ENCODE measurements at regions not wholly inside any gene's neighbourhood (a gene's known extent, or its start where the extent isn't known, plus 50 kb on each side); places are given as distances from the start of the nearest gene placed in this dataset.

GRCh38 chr7:85714951-85715350, 528.1 kb upstream of the SEMA3D start:
- POLR2A ChIA-PET, result no interaction called here
- DNase-seq, result no peak
- H3K9me3 Mint-ChIP-seq (ENCODE audit: insufficient read depth), result no peaks in the 10 kb centered on the region
- ATAC-seq, result no peak
- CTCF ChIA-PET, result no interaction called here
- no peak overlapping the region for H3K4me3 Mint-ChIP-seq
- no peak overlapping the region for H3K27ac Mint-ChIP-seq
- no peaks in the 10 kb centered on the region for H3K4me1 Mint-ChIP-seq (ENCODE audit: low read depth)
- H3K27me3 Mint-ChIP-seq (ENCODE audit: low read depth), result no peaks in the 10 kb centered on the region
- no peaks in the 10 kb centered on the region for H3K36me3 Mint-ChIP-seq (ENCODE audit: low read depth)

- ChIA-PET POLR2A (no interaction called here), CTCF (no interaction called here)
- Mint-ChIP-seq H3K9me3 (ENCODE audit: insufficient read depth) (no peaks in the 10 kb centered on the region), H3K36me3 (ENCODE audit: low read depth) (no peaks in the 10 kb centered on the region), H3K27me3 (ENCODE audit: low read depth) (no peaks in the 10 kb centered on the region), H3K4me3 (no peak overlapping the region), H3K4me1 (ENCODE audit: low read depth) (no peaks in the 10 kb centered on the region), H3K27ac (no peak overlapping the region)
- ATAC-seq (no peak), DNase-seq (no peak)
These were observed 527.3 kb upstream of the SEMA3D start for GRCh38 chr7:85714043-85714578.

- no peak for DNase-seq
- no peaks in the 10 kb centered on the region for H3K4me1 Mint-ChIP-seq (ENCODE audit: low read depth)
- no peaks in the 10 kb centered on the region for H3K36me3 Mint-ChIP-seq (ENCODE audit: low read depth)
- no peaks in the 10 kb centered on the region for H3K27me3 Mint-ChIP-seq (ENCODE audit: low read depth)
- no peak for ATAC-seq
- H3K4me3 Mint-ChIP-seq, result no peak overlapping the region
- no peaks in the 10 kb centered on the region for H3K9me3 Mint-ChIP-seq (ENCODE audit: insufficient read depth)
- no peak overlapping the region for H3K27ac Mint-ChIP-seq
- ChIA-PET CTCF (no interaction called here), POLR2A (no interaction called here)
These were observed 526.3 kb upstream of the SEMA3D start for GRCh38 chr7:85713171-85713570.

- DNase-seq (no peak), ATAC-seq (no peak)
- Mint-ChIP-seq H3K27me3 (ENCODE audit: low read depth) (no peaks in the 10 kb centered on the region), H3K27ac (no peak overlapping the region), H3K4me1 (ENCODE audit: low read depth) (no peaks in the 10 kb centered on the region), H3K36me3 (ENCODE audit: low read depth) (no peaks in the 10 kb centered on the region), H3K4me3 (no peak overlapping the region), H3K9me3 (ENCODE audit: insufficient read depth) (no peaks in the 10 kb centered on the region)
- POLR2A ChIA-PET, result no interaction called here
- CTCF ChIA-PET, result no interaction called here
These were observed 525.0 kb upstream of the SEMA3D start for GRCh38 chr7:85711894-85712293.

- Mint-ChIP-seq H3K27me3 (ENCODE audit: low read depth) (no peaks in the 10 kb centered on the region), H3K9me3 (ENCODE audit: insufficient read depth) (no peaks in the 10 kb centered on the region), H3K4me1 (ENCODE audit: low read depth) (no peaks in the 10 kb centered on the region), H3K27ac (no peak overlapping the region), H3K4me3 (no peak overlapping the region), H3K36me3 (ENCODE audit: low read depth) (no peaks in the 10 kb centered on the region)
- ChIA-PET POLR2A (no interaction called here), CTCF (no interaction called here)
- DNase-seq, result no peak
- ATAC-seq, result no peak
These were observed 524.1 kb upstream of the SEMA3D start for GRCh38 chr7:85710960-85711359.

- H3K27me3 Mint-ChIP-seq (ENCODE audit: low read depth), result no peaks in the 10 kb centered on the region
- no peaks in the 10 kb centered on the region for H3K36me3 Mint-ChIP-seq (ENCODE audit: low read depth)
- no peaks in the 10 kb centered on the region for H3K4me1 Mint-ChIP-seq (ENCODE audit: low read depth)
- CTCF ChIA-PET, result no interaction called here
- no peak for ATAC-seq
- H3K9me3 Mint-ChIP-seq (ENCODE audit: insufficient read depth), result no peaks in the 10 kb centered on the region
- no peak overlapping the region for H3K4me3 Mint-ChIP-seq
- POLR2A ChIA-PET, result no interaction called here
- no peak overlapping the region for H3K27ac Mint-ChIP-seq
- no peak for DNase-seq
These were observed 521.4 kb upstream of the SEMA3D start for GRCh38 chr7:85708221-85708620.

- ChIA-PET POLR2A (no interaction called here), CTCF (no interaction called here)
- DNase-seq, result no peak
- H3K9me3 Mint-ChIP-seq (ENCODE audit: insufficient read depth), result no peaks in the 10 kb centered on the region
- no peak overlapping the region for H3K27ac Mint-ChIP-seq
- H3K36me3 Mint-ChIP-seq (ENCODE audit: low read depth), result no peaks in the 10 kb centered on the region
- H3K4me3 Mint-ChIP-seq, result no peak overlapping the region
- ATAC-seq, result no peak
- no peaks in the 10 kb centered on the region for H3K27me3 Mint-ChIP-seq (ENCODE audit: low read depth)
- H3K4me1 Mint-ChIP-seq (ENCODE audit: low read depth), result no peaks in the 10 kb centered on the region
These were observed 518.2 kb upstream of the SEMA3D start for GRCh38 chr7:85705076-85705475.

- ChIA-PET CTCF (no interaction called here), POLR2A (no interaction called here)
- Mint-ChIP-seq H3K4me3 (no peak overlapping the region), H3K36me3 (ENCODE audit: low read depth) (no peaks in the 10 kb centered on the region), H3K4me1 (ENCODE audit: low read depth) (no peaks in the 10 kb centered on the region), H3K27ac (no peak overlapping the region), H3K27me3 (ENCODE audit: low read depth) (no peaks in the 10 kb centered on the region), H3K9me3 (ENCODE audit: insufficient read depth) (no peaks in the 10 kb centered on the region)
- no peak for ATAC-seq
- DNase-seq, result no peak
These were observed 516.6 kb upstream of the SEMA3D start for GRCh38 chr7:85703251-85704010.

GRCh38 chr7:85702348-85702747, 515.5 kb upstream of the SEMA3D start:
- H3K4me1 Mint-ChIP-seq (ENCODE audit: low read depth), result no peaks in the 10 kb centered on the region
- DNase-seq (no peak), ATAC-seq (no peak)
- H3K27ac Mint-ChIP-seq, result no peak overlapping the region
- no peaks in the 10 kb centered on the region for H3K27me3 Mint-ChIP-seq (ENCODE audit: low read depth)
- H3K36me3 Mint-ChIP-seq (ENCODE audit: low read depth), result no peaks in the 10 kb centered on the region
- ChIA-PET CTCF (no interaction called here), POLR2A (no interaction called here)
- H3K4me3 Mint-ChIP-seq, result no peak overlapping the region
- no peaks in the 10 kb centered on the region for H3K9me3 Mint-ChIP-seq (ENCODE audit: insufficient read depth)

GRCh38 chr7:85699482-85699881, 512.6 kb upstream of the SEMA3D start:
- H3K27ac Mint-ChIP-seq, result no peak overlapping the region
- no peak for ATAC-seq
- H3K9me3 Mint-ChIP-seq (ENCODE audit: insufficient read depth), result no peaks in the 10 kb centered on the region
- no peaks in the 10 kb centered on the region for H3K4me1 Mint-ChIP-seq (ENCODE audit: low read depth)
- no peaks in the 10 kb centered on the region for H3K27me3 Mint-ChIP-seq (ENCODE audit: low read depth)
- ChIA-PET CTCF (no interaction called here), POLR2A (no interaction called here)
- no peak for DNase-seq
- no peaks in the 10 kb centered on the region for H3K36me3 Mint-ChIP-seq (ENCODE audit: low read depth)
- H3K4me3 Mint-ChIP-seq, result no peak overlapping the region

- POLR2A ChIA-PET, result no interaction called here
- Mint-ChIP-seq H3K4me3 (no peak overlapping the region), H3K27me3 (ENCODE audit: low read depth) (no peaks in the 10 kb centered on the region), H3K9me3 (ENCODE audit: insufficient read depth) (no peaks in the 10 kb centered on the region), H3K27ac (no peak overlapping the region), H3K4me1 (ENCODE audit: low read depth) (no peaks in the 10 kb centered on the region), H3K36me3 (ENCODE audit: low read depth) (no peaks in the 10 kb centered on the region)
- no peak for ATAC-seq
- no peak for DNase-seq
- CTCF ChIA-PET, result no interaction called here
These were observed 508.7 kb upstream of the SEMA3D start for GRCh38 chr7:85695533-85695932.

- Mint-ChIP-seq H3K27ac (no peak overlapping the region), H3K9me3 (ENCODE audit: insufficient read depth) (no peaks in the 10 kb centered on the region), H3K27me3 (ENCODE audit: low read depth) (no peaks in the 10 kb centered on the region), H3K36me3 (ENCODE audit: low read depth) (no peaks in the 10 kb centered on the region), H3K4me1 (ENCODE audit: low read depth) (no peaks in the 10 kb centered on the region), H3K4me3 (no peak overlapping the region)
- ATAC-seq, result no peak
- ChIA-PET POLR2A (no interaction called here), CTCF (no interaction called here)
- DNase-seq, result no peak
These were observed 508.2 kb upstream of the SEMA3D start for GRCh38 chr7:85695041-85695440.

- Mint-ChIP-seq H3K4me1 (ENCODE audit: low read depth) (no peaks in the 10 kb centered on the region), H3K36me3 (ENCODE audit: low read depth) (no peaks in the 10 kb centered on the region), H3K27me3 (ENCODE audit: low read depth) (no peaks in the 10 kb centered on the region), H3K27ac (no peak overlapping the region), H3K4me3 (no peak overlapping the region), H3K9me3 (ENCODE audit: insufficient read depth) (no peaks in the 10 kb centered on the region)
- CTCF ChIA-PET, result no interaction called here
- no peak for DNase-seq
- ATAC-seq, result no peak
- POLR2A ChIA-PET, result no interaction called here
These were observed 506.5 kb upstream of the SEMA3D start for GRCh38 chr7:85693326-85693725.

All from activated CD8-positive, alpha-beta T cell treated with anti-CD3 and anti-CD28 coated beads, Interleukin-2, amount 10 ng/mL, durations not matched to agents 7 days and 5 days (primary cell).